HL-60 (cell line): ENCODE measurements at regions not wholly inside any gene's neighbourhood (a gene's known extent, or its start where the extent isn't known, plus 50 kb on each side); places are given as distances from the start of the nearest gene placed in this dataset.

Experiments
- TF ChIP-seq, protein P1 (sequence below): IDR thresholded peaks from one replicate; pipeline ENCODE4 v1.5.1; 2011; ENCODE audit warnings: low read length, control low read depth, inconsistent platforms; ENCODE audit not compliant: insufficient read depth
- TF ChIP-seq, protein P2 (sequence below): IDR thresholded peaks from 2 replicates; pipeline ENCODE4 v1.6.1; 2012; ENCODE audit warnings: low read depth; ENCODE audit not compliant: insufficient replicate concordance

DNA sequence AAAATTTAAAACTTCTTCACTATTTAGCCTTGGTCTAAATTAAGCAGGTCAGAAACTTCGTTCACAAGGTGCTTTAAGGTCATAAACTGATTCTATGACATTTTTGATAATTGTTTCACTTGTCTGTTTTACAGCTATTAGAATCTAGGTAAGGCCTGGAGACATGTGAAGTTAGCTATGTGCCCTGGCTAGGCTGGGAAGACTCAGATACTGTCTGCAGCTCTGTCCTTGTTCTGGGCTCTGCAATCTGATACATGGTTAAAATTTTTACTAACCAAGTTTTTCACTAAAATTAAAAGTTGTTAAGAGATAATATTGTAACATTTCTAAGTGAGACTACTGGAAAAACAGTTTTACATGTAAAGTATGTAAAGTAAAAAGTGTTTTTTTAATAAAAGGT, 479.6 kb upstream of the EPHA6 start:
- TF ChIP-seq, protein P1, sequence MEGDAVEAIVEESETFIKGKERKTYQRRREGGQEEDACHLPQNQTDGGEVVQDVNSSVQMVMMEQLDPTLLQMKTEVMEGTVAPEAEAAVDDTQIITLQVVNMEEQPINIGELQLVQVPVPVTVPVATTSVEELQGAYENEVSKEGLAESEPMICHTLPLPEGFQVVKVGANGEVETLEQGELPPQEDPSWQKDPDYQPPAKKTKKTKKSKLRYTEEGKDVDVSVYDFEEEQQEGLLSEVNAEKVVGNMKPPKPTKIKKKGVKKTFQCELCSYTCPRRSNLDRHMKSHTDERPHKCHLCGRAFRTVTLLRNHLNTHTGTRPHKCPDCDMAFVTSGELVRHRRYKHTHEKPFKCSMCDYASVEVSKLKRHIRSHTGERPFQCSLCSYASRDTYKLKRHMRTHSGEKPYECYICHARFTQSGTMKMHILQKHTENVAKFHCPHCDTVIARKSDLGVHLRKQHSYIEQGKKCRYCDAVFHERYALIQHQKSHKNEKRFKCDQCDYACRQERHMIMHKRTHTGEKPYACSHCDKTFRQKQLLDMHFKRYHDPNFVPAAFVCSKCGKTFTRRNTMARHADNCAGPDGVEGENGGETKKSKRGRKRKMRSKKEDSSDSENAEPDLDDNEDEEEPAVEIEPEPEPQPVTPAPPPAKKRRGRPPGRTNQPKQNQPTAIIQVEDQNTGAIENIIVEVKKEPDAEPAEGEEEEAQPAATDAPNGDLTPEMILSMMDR, result no peak
- TF ChIP-seq, protein P2, sequence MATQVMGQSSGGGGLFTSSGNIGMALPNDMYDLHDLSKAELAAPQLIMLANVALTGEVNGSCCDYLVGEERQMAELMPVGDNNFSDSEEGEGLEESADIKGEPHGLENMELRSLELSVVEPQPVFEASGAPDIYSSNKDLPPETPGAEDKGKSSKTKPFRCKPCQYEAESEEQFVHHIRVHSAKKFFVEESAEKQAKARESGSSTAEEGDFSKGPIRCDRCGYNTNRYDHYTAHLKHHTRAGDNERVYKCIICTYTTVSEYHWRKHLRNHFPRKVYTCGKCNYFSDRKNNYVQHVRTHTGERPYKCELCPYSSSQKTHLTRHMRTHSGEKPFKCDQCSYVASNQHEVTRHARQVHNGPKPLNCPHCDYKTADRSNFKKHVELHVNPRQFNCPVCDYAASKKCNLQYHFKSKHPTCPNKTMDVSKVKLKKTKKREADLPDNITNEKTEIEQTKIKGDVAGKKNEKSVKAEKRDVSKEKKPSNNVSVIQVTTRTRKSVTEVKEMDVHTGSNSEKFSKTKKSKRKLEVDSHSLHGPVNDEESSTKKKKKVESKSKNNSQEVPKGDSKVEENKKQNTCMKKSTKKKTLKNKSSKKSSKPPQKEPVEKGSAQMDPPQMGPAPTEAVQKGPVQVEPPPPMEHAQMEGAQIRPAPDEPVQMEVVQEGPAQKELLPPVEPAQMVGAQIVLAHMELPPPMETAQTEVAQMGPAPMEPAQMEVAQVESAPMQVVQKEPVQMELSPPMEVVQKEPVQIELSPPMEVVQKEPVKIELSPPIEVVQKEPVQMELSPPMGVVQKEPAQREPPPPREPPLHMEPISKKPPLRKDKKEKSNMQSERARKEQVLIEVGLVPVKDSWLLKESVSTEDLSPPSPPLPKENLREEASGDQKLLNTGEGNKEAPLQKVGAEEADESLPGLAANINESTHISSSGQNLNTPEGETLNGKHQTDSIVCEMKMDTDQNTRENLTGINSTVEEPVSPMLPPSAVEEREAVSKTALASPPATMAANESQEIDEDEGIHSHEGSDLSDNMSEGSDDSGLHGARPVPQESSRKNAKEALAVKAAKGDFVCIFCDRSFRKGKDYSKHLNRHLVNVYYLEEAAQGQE, result no peak
